CD4-positive, alpha-beta T cell (primary cell): ENCODE measurements at regions not wholly inside any gene's neighbourhood (a gene's known extent, or its start where the extent isn't known, plus 50 kb on each side); places are given as distances from the start of the nearest gene placed in this dataset.

Experiments used
- ATAC-seq: fragments of 200-7000 bp; cut with Tn5 transposase; one replicate; pipeline ENCODE4 v1.10.0; 2022; ENCODE audit warnings: mild to moderate bottlenecking; ENCODE audit not compliant: poor library complexity
- CTCF ChIA-PET: fragments of 350-600 bp; sonication (Branson Sonifier 250); formaldehyde crosslinking; loops from one replicate; lab custom pipeline; 2021; ENCODE audit warnings: antibody characterized with exemption, inconsistent platforms; lab: Charles Lee
- POLR2A ChIA-PET: fragments of 350-600 bp; sonication (Branson Sonifier 250); formaldehyde crosslinking; loops from one replicate; lab custom pipeline; 2021; ENCODE audit warnings: antibody characterized with exemption, inconsistent platforms; lab: Charles Lee
- DNase-seq, 14 experiments: peaks; one replicate each; pipeline ENCODE4 v3.0.0-alpha.2; 2013 to 2020; ENCODE audit warnings: mixed read lengths in 2 of 14
- H3K27ac ChIP-seq, 2 donors: one replicate each; pipeline versions ENCODE4 v1.5.1 to v1.7.0; 2013; ENCODE audit warnings: low read length in 2 of 2, low read depth in 1 of 2, mild to moderate bottlenecking in 1 of 2
- H3K27me3 ChIP-seq, 2 experiments: 1 replicate in 1 of 2; 2 replicates in 1 of 2; pipeline versions ENCODE4 v1.6.1 to v1.7.0; 2013; ENCODE audit warnings: low read length in 2 of 2, control low read depth in 1 of 2, mild to moderate bottlenecking in 1 of 2, moderate library complexity in 1 of 2; ENCODE audit not compliant: insufficient read depth in 2 of 2, control insufficient read depth in 1 of 2
- H3K36me3 ChIP-seq: one replicate; pipeline ENCODE4 v1.6.1; 2013; ENCODE audit warnings: low read length, control low read depth; ENCODE audit not compliant: insufficient read depth
- H3K4me1 ChIP-seq: one replicate; pipeline ENCODE4 v1.6.1; 2013; ENCODE audit warnings: low read length, control low read depth; ENCODE audit not compliant: insufficient read depth
- H3K4me3 ChIP-seq: one replicate; pipeline ENCODE4 v1.5.1; 2013; ENCODE audit warnings: mild to moderate bottlenecking, low read length, moderate library complexity
- H3K9me3 ChIP-seq, 2 experiments: 1 replicate in 1 of 2; 2 replicates in 1 of 2; pipeline versions ENCODE4 v1.6.1 to v1.7.0; 2013; ENCODE audit warnings: low read length in 2 of 2, mild to moderate bottlenecking in 2 of 2, control low read depth in 1 of 2, moderate library complexity in 1 of 2; ENCODE audit not compliant: control insufficient read depth in 1 of 2, insufficient read depth in 1 of 2
- H3K27ac Mint-ChIP-seq: one replicate; pipeline ENCODE4 v1.8.0; 2020; ENCODE audit warnings: mixed read lengths
- H3K27me3 Mint-ChIP-seq: one replicate; pipeline ENCODE4 v1.8.0; 2021; ENCODE audit warnings: mixed read lengths
- H3K36me3 Mint-ChIP-seq: one replicate; pipeline ENCODE4 v1.8.0; 2021; ENCODE audit warnings: low read depth, mixed read lengths
- H3K4me1 Mint-ChIP-seq: one replicate; pipeline ENCODE4 v1.8.0; 2021; ENCODE audit warnings: low read depth, mixed read lengths
- H3K4me3 Mint-ChIP-seq: one replicate; pipeline ENCODE4 v1.8.0; 2020; ENCODE audit warnings: mild to moderate bottlenecking, mixed read lengths
- H3K9me3 Mint-ChIP-seq: one replicate; pipeline ENCODE4 v1.8.0; 2020; ENCODE audit warnings: mixed read lengths
- CTCF ChIP-seq: fragments of 200-600 bp; IDR thresholded peaks from one replicate; pipeline ENCODE4 v1.8.0; 2022; ENCODE audit warnings: antibody characterized with exemption, mild to moderate bottlenecking
- intact Hi-C, 2 experiments: fragments of 100-400 bp; cut with DNase I in 1 of 2; cut with micrococcal nuclease in 1 of 2; formaldehyde crosslinking; loops; one replicate each; pipeline versions ENCODE4 v1.15.1 to v1.9.0; 2023 to 2025; cut with DNase I, micrococcal nuclease

GRCh38 chr7:17444673-17445072 is 146.2 kb downstream of the AHR start:
- no peak overlapping the region for H3K4me3 ChIP-seq
- no peak for TF ChIP-seq CTCF
- no peaks in the 10 kb centered on the region for H3K4me1 ChIP-seq
- intact Hi-C loops = no loop called here
- no peak overlapping the region for H3K27ac ChIP-seq
- no peak overlapping the region for H3K27ac Mint-ChIP-seq
- peaks cover 4% of the 10 kb centered on the region for H3K4me1 Mint-ChIP-seq
- no peak for DNase-seq
- CTCF ChIA-PET = no interaction called here
- H3K36me3 ChIP-seq = no peaks in the 10 kb centered on the region
- peaks cover 14% of the 10 kb centered on the region for H3K27me3 Mint-ChIP-seq
- H3K9me3 Mint-ChIP-seq = peaks cover 16% of the 10 kb centered on the region
- H3K9me3 ChIP-seq = peaks cover 13 to 16% of the 10 kb centered on the region in 2 experiments
- no peaks in the 10 kb centered on the region for H3K36me3 Mint-ChIP-seq
- ATAC-seq = no peak
- H3K27me3 ChIP-seq = no peaks in the 10 kb centered on the region
- H3K4me3 Mint-ChIP-seq = no peak overlapping the region
- POLR2A ChIA-PET = interaction anchor here (1.0 kb wide), 1 partner anchor 9 kb away, joined by 3 read pairs; no protein-coding TSS in a partner anchor

- Mint-ChIP-seq H3K27ac (no peak overlapping the region), H3K4me1 (peaks cover 1% of the 10 kb centered on the region), H3K4me3 (no peak overlapping the region), H3K36me3 (no peaks in the 10 kb centered on the region), H3K27me3 (peaks cover 14% of the 10 kb centered on the region), H3K9me3 (peaks cover 14% of the 10 kb centered on the region)
- POLR2A ChIA-PET = no interaction called here
- H3K9me3 ChIP-seq = peaks cover 7 to 11% of the 10 kb centered on the region in 2 experiments
- intact Hi-C loops = no loop called here
- no peaks in the 10 kb centered on the region for H3K27me3 ChIP-seq
- DNase-seq (no peak), ATAC-seq (no peak)
- CTCF ChIA-PET = interaction anchor here (0.7 kb wide), 1 partner anchor 35 kb away, joined by 4 read pairs; no protein-coding TSS in a partner anchor
- no peaks in the 10 kb centered on the region for H3K36me3 ChIP-seq
- no peaks in the 10 kb centered on the region for H3K4me1 ChIP-seq
- no peak overlapping the region for H3K4me3 ChIP-seq
- no peak overlapping the region for H3K27ac ChIP-seq
- TF ChIP-seq CTCF = no peak
Observed at GRCh38 chr7:17446340-17446739, 147.9 kb downstream of the AHR start.

GRCh38 chr7:17447728-17448478 is 149.5 kb downstream of the AHR start:
- H3K4me3 Mint-ChIP-seq = no peak overlapping the region
- DNase-seq = no peak
- ChIA-PET POLR2A (no interaction called here), CTCF (no interaction called here)
- no peaks in the 10 kb centered on the region for H3K4me1 ChIP-seq
- H3K9me3 ChIP-seq = peaks cover 7 to 11% of the 10 kb centered on the region in 2 experiments
- no peak overlapping the region for H3K27ac Mint-ChIP-seq
- no peak overlapping the region for H3K27ac ChIP-seq
- H3K9me3 Mint-ChIP-seq = peaks cover 14% of the 10 kb centered on the region
- peaks cover 14% of the 10 kb centered on the region for H3K27me3 Mint-ChIP-seq
- TF ChIP-seq CTCF = no peak
- ATAC-seq = no peak
- no peaks in the 10 kb centered on the region for H3K36me3 Mint-ChIP-seq
- no peaks in the 10 kb centered on the region for H3K36me3 ChIP-seq
- H3K4me1 Mint-ChIP-seq = no peaks in the 10 kb centered on the region
- no peak overlapping the region for H3K4me3 ChIP-seq
- intact Hi-C loops = no loop called here
- no peaks in the 10 kb centered on the region for H3K27me3 ChIP-seq
